Cerebellar nuclear complex (tissue), 1 donor: ENCODE measurements at regions not wholly inside any gene's neighbourhood (a gene's known extent, or its start where the extent isn't known, plus 50 kb on each side); places are given as distances from the start of the nearest gene placed in this dataset.
"Not testable (repeated sequence)": the region's sequence is repeated elsewhere in the genome, so short reads cannot be mapped to it uniquely, and the experiment has no call there.

Experiments used
- DNase-seq, 2 experiments: peaks; one replicate each; lab custom pipeline; 2025; lab: John Stamatoyannopoulos, UW

- DNase-seq: no peak
These were observed 237.8 kb upstream of the SGK1 start for GRCh38 chr6:134555672-134556071.

- no peak for DNase-seq
These were observed 236.0 kb upstream of the SGK1 start for GRCh38 chr6:134553936-134554335.

GRCh38 chr6:134551245-134551960 lies 233.5 kb upstream of the SGK1 start:
- DNase-seq: no peak

GRCh38 chr6:134550604-134551003 lies 232.7 kb upstream of the SGK1 start:
- no peak for DNase-seq

GRCh38 chr6:134549854-134550253 lies 231.9 kb upstream of the SGK1 start:
- DNase-seq: no peak

DNA sequence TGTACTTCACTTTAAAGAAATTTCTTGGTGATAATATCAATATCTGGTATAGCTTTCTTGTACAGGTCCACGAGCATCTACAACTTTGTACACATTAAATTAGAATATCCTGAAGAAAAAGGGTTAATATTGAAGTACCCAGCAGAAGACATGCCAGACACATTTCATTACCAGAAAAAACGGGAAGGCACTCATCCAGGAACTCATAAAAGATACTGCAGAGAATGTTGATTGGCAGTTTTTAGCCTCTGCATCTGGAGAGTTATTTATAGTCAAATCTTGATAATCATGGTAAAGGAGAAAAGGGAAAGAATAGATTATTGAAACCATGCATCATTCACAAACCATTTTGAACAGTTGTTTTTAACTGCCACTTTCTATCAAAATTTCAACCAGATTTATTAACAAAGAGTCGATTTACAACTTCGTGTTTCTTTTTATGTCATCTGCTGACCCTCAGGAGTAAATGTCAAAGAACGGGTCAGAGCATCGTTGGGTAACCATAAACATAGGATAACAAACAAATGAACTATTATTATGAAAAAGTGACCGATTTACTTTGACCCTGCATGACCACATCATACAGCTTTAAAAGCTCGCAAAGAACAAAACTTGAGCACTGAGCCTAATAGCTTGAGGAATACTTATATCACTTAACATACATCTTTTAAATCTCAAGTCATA lies 229.2 kb upstream of the SGK1 start:
- DNase-seq: no peak

DNA sequence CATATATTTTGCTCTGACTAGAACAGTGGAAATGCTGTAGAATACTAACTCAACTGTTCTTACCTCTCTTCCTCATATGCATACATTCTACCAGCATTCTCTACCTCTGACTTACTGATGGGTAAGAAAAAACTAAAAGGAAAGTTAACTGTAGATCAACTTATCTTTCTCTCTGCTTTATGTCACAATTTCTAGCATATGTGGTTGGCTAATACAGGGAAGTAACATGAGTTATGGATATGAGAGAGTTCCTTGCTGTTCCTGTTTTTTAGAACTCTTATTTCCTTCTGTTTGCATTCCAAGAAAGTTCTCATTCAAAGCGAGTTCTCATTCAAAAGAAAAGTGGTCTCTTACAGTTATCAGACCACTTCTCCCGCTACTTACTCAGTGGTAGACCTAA lies 226.8 kb upstream of the SGK1 start:
- DNase-seq: no peak

- DNase-seq: no peak
These were observed 225.2 kb upstream of the SGK1 start for GRCh38 chr6:134543128-134543527.

DNA sequence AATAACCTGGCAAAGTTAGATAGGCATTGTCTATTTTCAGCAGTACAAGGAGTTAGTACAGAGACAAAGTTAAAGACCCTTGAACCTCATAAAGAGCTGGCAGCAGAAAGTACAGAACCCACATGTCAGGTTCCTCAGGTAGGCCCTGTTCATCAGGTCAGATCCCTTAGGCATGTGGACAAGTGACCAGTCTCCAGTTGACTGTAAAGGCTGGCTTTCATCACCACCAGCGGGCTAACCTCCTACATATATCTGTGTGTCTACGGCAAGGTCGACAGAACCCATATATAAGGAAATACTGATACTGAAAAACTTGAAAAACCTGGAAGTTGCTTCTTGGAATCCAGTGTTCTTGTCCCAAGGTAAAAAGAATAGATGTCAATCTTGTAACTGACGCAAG lies 223.1 kb upstream of the SGK1 start:
- no peak for DNase-seq

DNA sequence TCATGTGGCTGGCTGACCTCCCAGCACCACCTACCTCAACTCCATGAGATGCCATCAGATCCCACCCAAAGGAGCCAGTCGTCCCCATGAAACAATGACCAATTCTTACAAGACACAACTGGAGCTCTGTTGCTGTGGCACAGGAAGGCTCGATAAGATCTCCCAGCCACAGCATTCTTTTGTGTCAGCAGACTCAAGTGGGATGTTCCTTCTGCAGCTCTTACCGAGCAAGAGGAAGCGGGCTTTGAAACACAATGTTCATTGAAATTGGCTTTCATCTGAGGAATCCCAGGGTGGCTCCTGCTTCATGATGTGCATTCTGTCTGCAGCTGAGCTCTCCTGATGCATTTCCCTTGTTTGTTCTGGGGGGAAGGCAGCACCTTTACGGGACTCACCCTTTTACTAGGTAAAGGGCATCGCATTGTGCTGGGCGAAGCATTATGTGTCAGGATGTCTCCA lies 222.0 kb upstream of the SGK1 start:
- DNase-seq: no peak

- DNase-seq: not testable (repeated sequence)
These were observed 219.9 kb upstream of the SGK1 start for GRCh38 chr6:134537765-134538164.

DNA sequence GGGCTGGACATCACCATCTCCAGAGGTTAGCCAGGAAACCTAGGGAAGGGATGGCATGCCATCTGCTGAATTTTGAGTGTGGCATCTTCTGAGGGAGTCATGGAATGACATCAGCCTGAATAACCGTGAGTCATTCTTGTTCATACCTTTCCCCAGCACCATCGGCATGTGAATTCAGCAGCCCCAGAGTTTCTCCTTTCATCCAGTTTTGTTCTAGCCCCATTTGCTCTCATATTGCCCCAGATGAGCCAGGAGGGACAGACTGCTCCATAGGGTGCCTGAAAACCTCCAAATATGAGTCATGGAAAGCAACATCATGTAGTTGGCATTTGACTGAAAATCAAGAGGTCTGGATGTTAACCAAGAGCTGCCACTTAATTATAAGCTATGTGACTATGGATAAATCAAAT lies 219.2 kb upstream of the SGK1 start:
- DNase-seq: no peak

GRCh38 chr6:134535831-134536230 lies 217.9 kb upstream of the SGK1 start:
- no peak for DNase-seq

GRCh38 chr6:134534708-134535149 lies 216.8 kb upstream of the SGK1 start:
- DNase-seq: no peak

GRCh38 chr6:134533991-134534390 lies 216.1 kb upstream of the SGK1 start:
- DNase-seq: no peak

DNA sequence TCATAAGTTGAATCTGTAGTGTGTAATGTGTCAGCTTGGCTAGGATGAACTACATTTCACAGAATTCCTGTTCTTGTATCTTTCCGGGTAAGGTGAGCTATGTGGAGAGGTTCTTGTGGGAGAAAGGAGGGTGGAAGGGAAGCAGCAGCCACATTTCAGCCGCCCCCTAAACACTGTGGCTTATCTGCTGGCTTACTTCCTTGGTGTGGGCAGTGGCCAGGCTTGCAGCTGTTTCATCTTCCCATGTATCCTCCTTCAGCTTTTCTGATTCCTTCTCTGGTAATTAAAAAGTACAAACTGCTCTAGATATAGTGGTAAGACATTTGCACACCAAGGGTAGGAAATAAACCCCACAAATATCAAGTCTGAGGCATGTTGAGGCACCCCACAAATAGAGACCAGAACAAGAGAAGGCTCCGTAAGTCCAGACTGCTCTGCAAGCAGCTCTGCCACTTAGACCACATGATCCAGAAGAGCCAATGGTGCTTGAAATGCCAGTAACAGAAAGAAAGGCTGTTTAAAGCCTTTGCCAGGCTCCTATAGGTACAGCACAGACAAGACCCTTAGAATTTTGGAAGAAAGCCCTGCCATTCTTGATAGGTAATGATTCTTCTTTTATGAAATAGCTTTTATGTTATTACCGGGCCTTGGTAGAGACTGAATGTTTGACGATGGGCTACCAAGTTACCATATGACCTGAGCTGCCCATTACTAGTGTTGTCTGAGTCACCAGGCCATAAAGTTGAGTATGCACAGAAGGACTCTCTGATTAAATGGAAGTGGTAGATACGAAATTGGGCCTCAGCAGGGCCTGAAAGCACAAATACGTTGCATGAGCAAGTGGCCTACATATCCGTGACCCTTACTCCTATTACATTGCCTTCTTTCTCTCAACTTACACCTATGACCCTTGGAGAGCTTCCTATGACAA lies 215.0 kb upstream of the SGK1 start:
- no peak for DNase-seq

DNA sequence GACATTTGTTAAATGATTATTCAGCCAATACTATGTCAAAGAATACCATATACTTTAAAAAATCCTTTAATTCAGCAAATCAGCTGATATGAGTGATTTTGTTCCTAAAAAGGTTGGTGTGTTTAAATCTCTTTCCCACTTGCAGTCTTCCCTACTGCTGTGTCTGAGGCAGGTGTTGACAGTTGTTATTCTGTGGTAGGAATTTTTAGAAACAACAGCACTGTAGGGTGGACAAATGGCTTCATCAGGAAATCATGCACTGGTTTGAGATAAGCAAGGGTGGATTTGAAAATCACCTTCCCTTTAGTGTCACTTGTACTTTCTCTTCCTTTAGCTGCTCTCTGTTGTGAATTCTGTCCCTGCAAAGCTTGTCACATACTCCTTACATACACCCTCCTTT lies 213.7 kb upstream of the SGK1 start:
- DNase-seq: no peak

GRCh38 chr6:134531188-134531551 lies 213.3 kb upstream of the SGK1 start:
- DNase-seq: no peak

GRCh38 chr6:134529921-134530320 lies 212.0 kb upstream of the SGK1 start:
- no peak for DNase-seq

DNA sequence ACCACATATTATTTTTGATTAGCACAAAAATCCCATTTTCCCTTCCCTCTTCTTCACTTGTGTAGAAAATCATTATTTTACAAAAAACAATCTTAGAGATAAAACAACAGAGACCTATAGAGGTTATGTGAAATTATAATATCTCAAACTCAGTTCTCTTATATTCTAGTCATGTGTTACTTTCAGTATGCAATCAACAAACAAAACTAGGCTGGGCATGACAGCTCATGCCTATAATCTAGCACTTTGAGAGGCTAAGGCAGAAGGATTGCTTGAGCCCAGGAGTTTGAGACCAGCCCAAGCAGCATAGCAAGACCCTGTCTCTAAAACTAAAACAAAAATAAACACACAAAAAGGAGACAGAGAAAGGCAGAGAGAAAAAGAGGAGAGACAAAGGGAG lies 211.4 kb upstream of the SGK1 start:
- no peak for DNase-seq

- DNase-seq: no peak
These were observed 209.3 kb upstream of the SGK1 start for GRCh38 chr6:134527108-134527787.
